K562 (cell line): ENCODE measurements at regions not wholly inside any gene's neighbourhood (a gene's known extent, or its start where the extent isn't known, plus 50 kb on each side); places are given as distances from the start of the nearest gene placed in this dataset.

Experiments used
- CEBPG ChIP-seq, 3 experiments: fragments of 200-800 bp in 1 of 3; sonication (Bioruptor generic) in 1 of 3; sonication (generic) in 1 of 3; formaldehyde crosslinking in 1 of 3; IDR thresholded peaks in 2 of 3; conservative IDR thresholded peaks in 1 of 3; 2 replicates each; pipeline versions ENCODE4 v1.6.1 to v1.8.0; 2016 to 2022; ENCODE audit warnings: missing compliant biosample characterization in 2 of 3, missing genetic modification characterization in 2 of 3, mild to moderate bottlenecking in 1 of 3, missing genetic modification reagents in 1 of 3
- E2F3 ChIP-seq: fragments of 250-450 bp; sonication (Bioruptor Pico); IDR thresholded peaks from 2 replicates; pipeline ENCODE4 v1.4.0; 2020; ENCODE audit warnings: mild to moderate bottlenecking
- ELK3 ChIP-seq: fragments of 450-650 bp; formaldehyde crosslinking; IDR thresholded peaks from 2 replicates; pipeline ENCODE4 v1.4.0; 2020; ENCODE audit warnings: mild to moderate bottlenecking
- ETV5 ChIP-seq: sonication (generic); formaldehyde crosslinking; IDR thresholded peaks from 2 replicates; pipeline ENCODE4 v1.4.0; 2020; ENCODE audit warnings: low read depth, mild to moderate bottlenecking, missing genetic modification reagents
- HDGF ChIP-seq: fragments of 450-650 bp; IDR thresholded peaks from 2 replicates; pipeline ENCODE4 v1.6.1; 2016
- HSF4 ChIP-seq: fragments of 250-450 bp; sonication (Bioruptor Pico); IDR thresholded peaks from 2 replicates; pipeline ENCODE4 v2.1.2; 2022; ENCODE audit warnings: mild to moderate bottlenecking, moderate library complexity, borderline replicate concordance
- KAT2B ChIP-seq: IDR thresholded peaks from one replicate; pipeline ENCODE4 v1.6.1; 2012; ENCODE audit warnings: low read depth, mild to moderate bottlenecking, control low read depth, inconsistent platforms, low read length, moderate library complexity
- KLF1 ChIP-seq: fragments of 450-650 bp; IDR thresholded peaks from 2 replicates; pipeline ENCODE4 v1.6.1; 2016; ENCODE audit warnings: missing genetic modification characterization, missing compliant biosample characterization
- MAFF ChIP-seq: IDR thresholded peaks from 2 replicates; pipeline ENCODE4 v1.6.1; 2012; ENCODE audit warnings: low read length, improper control_type of control experiment
- MYBL2 ChIP-seq, 2 experiments: fragments of 450-650 bp in 1 of 2; sonication (generic) in 1 of 2; formaldehyde crosslinking in 1 of 2; IDR thresholded peaks; 2 replicates each; pipeline versions ENCODE4 v1.6.1 to v1.8.1; 2017 to 2022; ENCODE audit warnings: borderline replicate concordance in 1 of 2, inconsistent platforms in 1 of 2, low read depth in 1 of 2, mild to moderate bottlenecking in 1 of 2, missing genetic modification reagents in 1 of 2, moderate library complexity in 1 of 2
- NFE2L1 ChIP-seq: fragments of 450-650 bp; IDR thresholded peaks from 2 replicates; pipeline ENCODE4 v1.6.1; 2016; ENCODE audit warnings: missing genetic modification characterization, low read depth, mild to moderate bottlenecking, missing compliant biosample characterization, moderate library complexity, borderline replicate concordance
- NR1H2 ChIP-seq: sonication (generic); formaldehyde crosslinking; IDR thresholded peaks from 2 replicates; pipeline ENCODE4 v1.4.0; 2020; ENCODE audit warnings: mild to moderate bottlenecking, missing genetic modification reagents
- PHB ChIP-seq: fragments of 250-450 bp; sonication (Bioruptor Pico); IDR thresholded peaks from 2 replicates; pipeline ENCODE4 v1.5.0; 2021
- SAFB2 ChIP-seq: fragments of 200-400 bp; formaldehyde crosslinking; IDR thresholded peaks from 2 replicates; pipeline ENCODE4 v1.6.1; 2018; ENCODE audit warnings: borderline replicate concordance, low read length, low read depth, moderate library complexity; ENCODE audit not compliant: severe bottlenecking
- SAP30 ChIP-seq: fragments of 200-600 bp; sonication (generic); IDR thresholded peaks from 2 replicates; pipeline ENCODE4 v1.6.1; 2012; ENCODE audit warnings: borderline replicate concordance, low read depth, mild to moderate bottlenecking, moderate library complexity, low read length, control low read depth, inconsistent platforms; ENCODE audit not compliant: insufficient read depth, poor library complexity, severe bottlenecking
- SIN3A ChIP-seq, 2 experiments: fragments of 150-350 bp in 1 of 2; IDR thresholded peaks; 2 replicates each; pipeline ENCODE4 v1.6.1; 2011 to 2016; ENCODE audit warnings: borderline replicate concordance in 2 of 2, low read depth in 2 of 2, low read length in 2 of 2, mild to moderate bottlenecking in 2 of 2, moderate library complexity in 2 of 2; ENCODE audit not compliant: control insufficient read depth in 1 of 2
- SMAD2 ChIP-seq: fragments of 150-350 bp; IDR thresholded peaks from 2 replicates; pipeline ENCODE4 v1.6.1; 2014; ENCODE audit warnings: low read depth, mild to moderate bottlenecking, low read length
- SREBF2 ChIP-seq: sonication (generic); formaldehyde crosslinking; IDR thresholded peaks from 2 replicates; pipeline ENCODE4 v1.4.0; 2020; ENCODE audit warnings: mild to moderate bottlenecking, missing genetic modification reagents
- TBL1XR1 ChIP-seq, 2 experiments: IDR thresholded peaks; 2 replicates each; pipeline ENCODE4 v1.6.1; 2012; ENCODE audit warnings: improper control_type of control experiment in 2 of 2, low read length in 2 of 2, mild to moderate bottlenecking in 1 of 2
- TRIM24 ChIP-seq, 2 experiments: fragments of 450-650 bp; IDR thresholded peaks; 2 replicates each; pipeline ENCODE4 v1.6.1; 2016
- ZBTB2 ChIP-seq: fragments of 450-650 bp; IDR thresholded peaks from 2 replicates; pipeline ENCODE4 v1.6.1; 2016; ENCODE audit warnings: antibody characterized with exemption
- ZBTB7A ChIP-seq: IDR thresholded peaks from 2 replicates; pipeline ENCODE4 v1.6.1; 2011; ENCODE audit warnings: low read depth, mild to moderate bottlenecking, low read length, moderate library complexity, borderline replicate concordance; ENCODE audit not compliant: control insufficient read depth
- ZNF133 ChIP-seq: fragments of 250-450 bp; sonication (Bioruptor Pico); IDR thresholded peaks from 2 replicates; pipeline ENCODE4 v1.4.0; 2020; ENCODE audit warnings: mild to moderate bottlenecking
- ZNF253 ChIP-seq: fragments of 250-450 bp; sonication (Bioruptor Pico); conservative IDR thresholded peaks from 2 replicates; pipeline ENCODE4 v1.6.1; 2021; ENCODE audit warnings: mild to moderate bottlenecking
- ZNF316 ChIP-seq: fragments of 450-650 bp; IDR thresholded peaks from 2 replicates; pipeline ENCODE4 v1.6.1; 2016
- ZNF444 ChIP-seq: fragments of 250-450 bp; sonication (Bioruptor Pico); IDR thresholded peaks from 2 replicates; pipeline ENCODE4 v1.4.0; 2020; ENCODE audit warnings: mild to moderate bottlenecking, moderate library complexity
- ZNF586 ChIP-seq: fragments of 450-650 bp; formaldehyde crosslinking; conservative IDR thresholded peaks from 2 replicates; pipeline ENCODE4 v1.4.0; 2020; ENCODE audit warnings: mild to moderate bottlenecking, moderate library complexity

GRCh38 chr10:5291501-5292195, 73.1 kb upstream of the UCN3 start (continued):
- peak; percentile 62; the same call in 1 of the 2 replicates for TF ChIP-seq MYBL2 (IDR thresholded peaks at IDR 0.05; ENCODE audit: low read depth)
- no peak for TF ChIP-seq MYBL2 (CRISPR knock-in tag; IDR thresholded peaks at IDR 0.05; ENCODE audit: borderline replicate concordance)
- peak; percentile 65 for TF ChIP-seq CEBPG (CRISPR knock-in tag; IDR thresholded peaks at IDR 0.05)
- TF ChIP-seq CEBPG (tag; conservative IDR thresholded peaks at IDR 0.05 in 1 of 2, IDR thresholded peaks at IDR 0.05 in 1 of 2), result peak; percentile 75 to 89
- peak; percentile 91 for TF ChIP-seq NFE2L1 (tag)
- no peak for TF ChIP-seq ZBTB2
- TF ChIP-seq MAFF, result peak; percentile 71; the same call in 1 of the 2 replicates
- TF ChIP-seq SIN3A (IDR thresholded peaks at IDR 0.05; ENCODE audit: borderline replicate concordance in 2 of 2, control insufficient read depth in 1 of 2, low read depth in 2 of 2, low read length in 2 of 2), result no peak
- TF ChIP-seq ZNF586 (CRISPR knock-in tag), result no peak
- no peak for TF ChIP-seq SMAD2
- no peak for TF ChIP-seq KAT2B
- no peak for TF ChIP-seq SAFB2
- TF ChIP-seq ZNF444, result no peak
- TF ChIP-seq TBL1XR1 (IDR thresholded peaks at IDR 0.05; ENCODE audit: low read length in 2 of 2), result 0 out of 4 replicates have a peak, but pooled peaks of 1 of the 2 experiments have one; percentile 28
- TF ChIP-seq ZNF133 (CRISPR knock-in tag), result no peak
- peak; percentile 85 to 87 for TF ChIP-seq TRIM24 (IDR thresholded peaks at IDR 0.05)
- no peak for TF ChIP-seq SAP30
- TF ChIP-seq HDGF, result no peak
- TF ChIP-seq ZNF253 (CRISPR knock-in tag), result no peak
- TF ChIP-seq SREBF2 (CRISPR knock-in tag), result no peak
- no peak for TF ChIP-seq ZBTB7A
- TF ChIP-seq ELK3 (CRISPR knock-in tag), result no peak
- TF ChIP-seq E2F3 (CRISPR knock-in tag), result no peak
- no peak; the same call in 1 of the 2 replicates for TF ChIP-seq HSF4 (CRISPR knock-in tag)
- TF ChIP-seq ZNF316, result peak; percentile 89
- TF ChIP-seq PHB, result no peak
- TF ChIP-seq KLF1 (tag), result no peak
- peak; percentile 59; the same call in 1 of the 2 replicates for TF ChIP-seq ETV5 (CRISPR knock-in tag)
- no peak for TF ChIP-seq NR1H2 (CRISPR knock-in tag)
